HUES6 (cell line): ENCODE measurements at regions not wholly inside any gene's neighbourhood (a gene's known extent, or its start where the extent isn't known, plus 50 kb on each side); places are given as distances from the start of the nearest gene placed in this dataset.

Source experiments
- H3K27ac ChIP-seq: 2 replicates; pipeline ENCODE4 v1.7.0; 2013; ENCODE audit warnings: low read depth, mild to moderate bottlenecking, low read length, inconsistent platforms
- H3K27me3 ChIP-seq: 2 replicates; pipeline ENCODE4 v1.6.1; 2013; ENCODE audit warnings: low read length; ENCODE audit not compliant: control insufficient read depth, insufficient read depth
- H3K36me3 ChIP-seq: 2 replicates; pipeline ENCODE4 v1.6.1; 2013; ENCODE audit warnings: low read length; ENCODE audit not compliant: control insufficient read depth, insufficient read depth
- H3K4me1 ChIP-seq: 2 replicates; pipeline ENCODE4 v1.6.1; 2013; ENCODE audit warnings: low read length; ENCODE audit not compliant: control insufficient read depth, insufficient read depth
- H3K4me3 ChIP-seq: 2 replicates; pipeline ENCODE4 v1.5.1; 2013; ENCODE audit warnings: low read depth, low read length
- H3K9ac ChIP-seq: one replicate; pipeline ENCODE4 v1.6.1; 2013; ENCODE audit warnings: mild to moderate bottlenecking, low read length
- H3K9me3 ChIP-seq: 2 replicates; pipeline ENCODE4 v1.6.1; 2013; ENCODE audit warnings: low read depth, low read length; ENCODE audit not compliant: control insufficient read depth, insufficient read depth

DNA sequence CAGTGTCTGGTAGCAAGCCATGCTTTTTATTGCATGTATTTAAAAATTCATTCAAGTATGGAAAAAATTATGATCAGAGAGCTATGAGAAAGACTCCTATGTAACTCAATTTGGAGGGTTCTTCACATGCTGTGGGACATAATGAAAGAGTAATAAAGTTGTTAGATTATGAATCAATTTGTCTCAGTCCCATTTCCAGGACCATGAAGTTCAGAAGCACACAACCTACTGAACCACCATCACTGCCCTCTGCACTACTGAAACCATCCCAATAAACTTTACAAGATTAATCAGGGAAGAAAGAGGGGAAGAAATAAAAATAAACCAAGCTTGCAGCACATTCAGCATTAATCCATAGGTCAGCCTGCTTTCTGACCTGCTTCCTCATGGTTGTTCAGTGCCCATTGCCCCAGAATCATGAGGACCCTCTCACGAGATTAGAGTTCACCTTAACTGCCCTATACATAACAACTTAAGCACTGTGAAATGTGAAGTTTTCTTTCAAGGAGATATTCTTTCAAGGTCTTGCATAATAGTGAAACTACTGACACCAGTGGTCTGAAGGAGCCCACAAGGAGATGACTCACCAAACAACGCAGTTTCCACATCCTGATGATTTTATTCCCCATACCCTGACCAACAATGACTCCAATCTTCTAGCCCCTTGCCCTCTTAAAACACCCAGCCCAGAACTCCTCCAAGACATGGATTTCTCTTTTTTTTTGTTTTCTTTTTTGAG lies 171.5 kb upstream of the ADCY1 start:
- Histone ChIP-seq H3K9me3 (peaks cover 5% of the 10 kb centered on the region), H3K27me3 (peaks cover 1% of the 10 kb centered on the region; the same call in 1 of the 2 replicates), H3K4me3 (no peak overlapping the region), H3K9ac (no peak overlapping the region), H3K36me3 (no peaks in the 10 kb centered on the region), H3K4me1 (no peaks in the 10 kb centered on the region), H3K27ac (no peak overlapping the region)

DNA sequence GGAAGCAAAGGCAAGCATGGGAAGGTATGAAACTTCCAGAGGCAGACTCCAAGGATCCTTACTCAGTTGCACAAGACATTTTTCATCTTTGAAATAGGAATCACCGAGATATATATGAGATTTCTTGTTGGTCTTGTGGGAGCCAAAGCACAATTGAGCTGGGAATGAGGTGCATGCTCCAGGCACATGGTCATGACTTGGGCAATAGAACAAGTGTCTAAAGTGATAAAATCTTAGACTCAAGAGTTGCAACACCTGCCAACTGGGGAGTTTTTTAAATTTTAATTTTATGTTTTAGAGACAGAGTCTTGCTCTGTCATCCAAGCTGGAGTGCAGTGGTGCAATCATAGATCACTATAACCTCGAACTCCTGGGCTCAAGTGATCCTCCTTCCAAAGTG lies 169.5 kb upstream of the ADCY1 start:
- Histone ChIP-seq H3K4me1 (no peaks in the 10 kb centered on the region), H3K27ac (no peak overlapping the region), H3K9me3 (peaks cover 5% of the 10 kb centered on the region), H3K4me3 (no peak overlapping the region), H3K36me3 (no peaks in the 10 kb centered on the region), H3K9ac (no peak overlapping the region), H3K27me3 (no peaks in the 10 kb centered on the region; the same call in 1 of the 2 replicates)

GRCh38 chr7:45407730-45408408 lies 166.3 kb upstream of the ADCY1 start:
- Histone ChIP-seq H3K9ac (no peak overlapping the region), H3K36me3 (no peaks in the 10 kb centered on the region), H3K27ac (no peak overlapping the region), H3K9me3 (peaks cover 20% of the 10 kb centered on the region), H3K27me3 (no peaks in the 10 kb centered on the region; the same call in 1 of the 2 replicates), H3K4me3 (no peak overlapping the region), H3K4me1 (no peaks in the 10 kb centered on the region)

DNA sequence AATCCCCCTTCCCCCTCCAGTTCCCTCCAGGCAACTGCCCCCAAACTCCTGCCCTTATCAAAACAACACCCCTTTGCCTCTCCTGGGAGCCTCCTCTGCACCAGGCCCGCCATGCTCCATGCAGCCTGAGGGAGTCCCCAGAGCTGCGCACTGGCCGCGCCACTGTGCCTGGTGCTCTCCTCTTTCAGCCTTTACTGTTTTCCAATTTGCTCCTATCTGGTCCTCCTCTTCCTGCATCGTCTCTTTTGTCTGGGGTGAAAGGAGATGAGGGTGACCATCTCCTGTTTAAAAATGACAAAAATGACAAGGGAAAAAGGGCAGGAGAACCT lies 165.8 kb upstream of the ADCY1 start:
- peaks cover 20% of the 10 kb centered on the region for H3K9me3 ChIP-seq
- no peaks in the 10 kb centered on the region for H3K4me1 ChIP-seq
- H3K36me3 ChIP-seq: no peaks in the 10 kb centered on the region
- H3K4me3 ChIP-seq: no peak overlapping the region
- no peak overlapping the region for H3K9ac ChIP-seq
- no peaks in the 10 kb centered on the region; the same call in 1 of the 2 replicates for H3K27me3 ChIP-seq
- H3K27ac ChIP-seq: no peak overlapping the region

- Histone ChIP-seq H3K27me3 (no peaks in the 10 kb centered on the region), H3K36me3 (no peaks in the 10 kb centered on the region), H3K4me3 (no peak overlapping the region), H3K27ac (no peak overlapping the region), H3K4me1 (no peaks in the 10 kb centered on the region), H3K9ac (no peak overlapping the region), H3K9me3 (peaks cover 14% of the 10 kb centered on the region)
Observed at GRCh38 chr7:45410893-45411292, 163.3 kb upstream of the ADCY1 start.

- Histone ChIP-seq H3K27me3 (no peaks in the 10 kb centered on the region), H3K4me3 (no peak overlapping the region), H3K36me3 (no peaks in the 10 kb centered on the region), H3K9ac (no peak overlapping the region), H3K9me3 (peaks cover 14% of the 10 kb centered on the region), H3K27ac (no peak overlapping the region), H3K4me1 (no peaks in the 10 kb centered on the region)
Observed at GRCh38 chr7:45413419-45413818, 160.7 kb upstream of the ADCY1 start.

GRCh38 chr7:45414226-45414625 lies 159.9 kb upstream of the ADCY1 start:
- Histone ChIP-seq H3K9me3 (peaks cover 14% of the 10 kb centered on the region), H3K27ac (no peak overlapping the region), H3K36me3 (no peaks in the 10 kb centered on the region), H3K9ac (no peak overlapping the region), H3K4me1 (no peaks in the 10 kb centered on the region), H3K27me3 (no peaks in the 10 kb centered on the region), H3K4me3 (no peak overlapping the region)

- no peak overlapping the region for H3K4me3 ChIP-seq
- H3K36me3 ChIP-seq: no peaks in the 10 kb centered on the region
- no peaks in the 10 kb centered on the region for H3K4me1 ChIP-seq
- H3K27ac ChIP-seq: no peak overlapping the region
- H3K27me3 ChIP-seq: no peaks in the 10 kb centered on the region
- peaks cover 14% of the 10 kb centered on the region for H3K9me3 ChIP-seq
- H3K9ac ChIP-seq: no peak overlapping the region
Observed at GRCh38 chr7:45415265-45415664, 158.9 kb upstream of the ADCY1 start.

GRCh38 chr7:45416846-45417245 lies 157.3 kb upstream of the ADCY1 start:
- H3K9me3 ChIP-seq: peaks cover 4% of the 10 kb centered on the region
- no peaks in the 10 kb centered on the region for H3K27me3 ChIP-seq
- no peak overlapping the region for H3K4me3 ChIP-seq
- H3K36me3 ChIP-seq: no peaks in the 10 kb centered on the region
- H3K4me1 ChIP-seq: no peaks in the 10 kb centered on the region
- H3K27ac ChIP-seq: no peak overlapping the region
- no peak overlapping the region for H3K9ac ChIP-seq

DNA sequence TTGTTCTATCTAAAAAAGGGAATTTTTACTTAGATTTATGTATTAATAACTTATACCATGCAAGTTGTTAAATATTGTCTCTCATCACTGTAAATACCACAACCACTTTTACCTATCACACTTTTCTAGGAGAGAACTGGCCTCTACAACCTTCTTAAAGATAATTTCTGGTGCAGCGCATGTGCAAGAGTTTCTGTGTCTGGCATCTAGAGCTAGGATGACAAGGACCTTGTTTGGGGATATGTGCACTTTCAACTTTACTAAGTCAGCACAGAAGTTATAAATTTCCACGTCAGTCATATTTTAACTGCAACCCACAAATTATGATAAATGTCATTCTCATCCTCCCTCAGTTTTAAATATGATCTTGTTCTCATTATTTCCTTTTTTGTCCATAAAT lies 156.9 kb upstream of the ADCY1 start:
- no peaks in the 10 kb centered on the region; the same call in 1 of the 2 replicates for H3K9me3 ChIP-seq
- H3K27ac ChIP-seq: no peak overlapping the region
- H3K27me3 ChIP-seq: no peaks in the 10 kb centered on the region
- H3K36me3 ChIP-seq: no peaks in the 10 kb centered on the region
- H3K9ac ChIP-seq: no peak overlapping the region
- H3K4me3 ChIP-seq: no peak overlapping the region
- no peaks in the 10 kb centered on the region for H3K4me1 ChIP-seq

- no peak overlapping the region for H3K27ac ChIP-seq
- no peaks in the 10 kb centered on the region for H3K36me3 ChIP-seq
- no peak overlapping the region for H3K9ac ChIP-seq
- H3K4me3 ChIP-seq: no peak overlapping the region
- H3K27me3 ChIP-seq: no peaks in the 10 kb centered on the region
- no peaks in the 10 kb centered on the region for H3K4me1 ChIP-seq
- no peaks in the 10 kb centered on the region for H3K9me3 ChIP-seq
Observed at GRCh38 chr7:45417735-45418134, 156.4 kb upstream of the ADCY1 start.
